Neural progenitor cell (in vitro differentiated cells): ENCODE measurements at regions not wholly inside any gene's neighbourhood (a gene's known extent, or its start where the extent isn't known, plus 50 kb on each side); places are given as distances from the start of the nearest gene placed in this dataset.

Experiments
- DNase-seq: peaks from one replicate; pipeline ENCODE4 v3.0.0-alpha.2; 2016; ENCODE audit warnings: low spot score
- H2AFZ ChIP-seq: fragments of 200-600 bp; sonication (generic); replicated peaks from 2 replicates; pipeline ENCODE4 v1.6.1; 2016; ENCODE audit warnings: antibody characterized with exemption
- H3F3A ChIP-seq: fragments of 200-600 bp; sonication (generic); 2 replicates; pipeline ENCODE4 v1.6.1; 2016; ENCODE audit warnings: antibody characterized with exemption, low read depth
- H3K27ac ChIP-seq: fragments of 200-600 bp; sonication (generic); 2 replicates; pipeline ENCODE4 v1.5.1; 2016; ENCODE audit warnings: mild to moderate bottlenecking
- H3K27me3 ChIP-seq: fragments of 200-600 bp; sonication (generic); 2 replicates; pipeline ENCODE4 v1.6.1; 2016; ENCODE audit warnings: mild to moderate bottlenecking, moderate library complexity
- H3K36me3 ChIP-seq: fragments of 200-600 bp; sonication (generic); 2 replicates; pipeline ENCODE4 v1.5.1; 2016
- H3K4me1 ChIP-seq: fragments of 200-600 bp; sonication (generic); 2 replicates; pipeline ENCODE4 v1.6.1; 2016; ENCODE audit warnings: mixed run types
- H3K4me2 ChIP-seq: fragments of 200-600 bp; sonication (generic); 2 replicates; pipeline ENCODE4 v1.6.1; 2016
- H3K4me3 ChIP-seq: fragments of 200-600 bp; sonication (generic); 2 replicates; pipeline ENCODE4 v1.5.1; 2016
- H3K79me2 ChIP-seq: fragments of 200-600 bp; sonication (generic); 2 replicates; pipeline ENCODE4 v1.6.1; 2016; ENCODE audit warnings: low read depth
- H3K9ac ChIP-seq: fragments of 200-600 bp; sonication (generic); 2 replicates; pipeline ENCODE4 v1.6.1; 2016
- H3K9me3 ChIP-seq: fragments of 200-600 bp; sonication (generic); 2 replicates; pipeline ENCODE4 v1.5.1; 2016; ENCODE audit warnings: low read depth
- H4K20me1 ChIP-seq: fragments of 200-600 bp; sonication (generic); 2 replicates; pipeline ENCODE4 v1.6.1; 2016; ENCODE audit warnings: low read depth
- H3K27ac Mint-ChIP-seq: 3 replicates; pipeline ENCODE4 v1.8.0; 2021; ENCODE audit warnings: mixed read lengths
- H3K27me3 Mint-ChIP-seq: 2 replicates; pipeline ENCODE4 v1.8.0; 2022; ENCODE audit warnings: low read depth, mild to moderate bottlenecking, inconsistent platforms, moderate library complexity, mixed read lengths; ENCODE audit not compliant: insufficient read depth
- H3K36me3 Mint-ChIP-seq: 3 replicates; pipeline ENCODE4 v1.8.0; 2021; ENCODE audit warnings: mixed read lengths
- H3K4me1 Mint-ChIP-seq: 3 replicates; pipeline ENCODE4 v1.8.0; 2021; ENCODE audit warnings: mixed read lengths
- H3K4me3 Mint-ChIP-seq: 3 replicates; pipeline ENCODE4 v1.8.0; 2021; ENCODE audit warnings: mild to moderate bottlenecking, moderate library complexity, mixed read lengths
- H3K9me3 Mint-ChIP-seq: 3 replicates; pipeline ENCODE4 v1.8.0; 2020; ENCODE audit warnings: mixed read lengths
- CTCF ChIP-seq: fragments of 200-600 bp; sonication (generic); IDR thresholded peaks from 2 replicates; pipeline ENCODE4 v1.5.1; 2017; ENCODE audit warnings: antibody characterized with exemption, mild to moderate bottlenecking
- EZH2 ChIP-seq: fragments of 200-600 bp; sonication (generic); IDR thresholded peaks from 2 replicates; pipeline ENCODE4 v1.6.1; 2017; ENCODE audit warnings: antibody characterized with exemption, mild to moderate bottlenecking, moderate library complexity
- EZH2phosphoT487 ChIP-seq: fragments of 200-600 bp; sonication (generic); IDR thresholded peaks from 2 replicates; pipeline ENCODE4 v1.6.1; 2017; ENCODE audit warnings: antibody characterized with exemption

GRCh38 chr5:106508894-106509293 lies 1161.8 kb downstream of the EFNA5 start:
- Histone ChIP-seq H3F3A (no peaks in the 10 kb centered on the region), H3K79me2 (no peaks in the 10 kb centered on the region), H3K4me1 (no peaks in the 10 kb centered on the region), H3K4me2 (no peak overlapping the region), H3K36me3 (no peaks in the 10 kb centered on the region), H3K27ac (no peak overlapping the region), H2AFZ (no peak overlapping the region), H3K9me3 (no peaks in the 10 kb centered on the region), H3K9ac (no peak overlapping the region), H3K4me3 (no peak overlapping the region), H3K27me3 (no peaks in the 10 kb centered on the region), H4K20me1 (no peaks in the 10 kb centered on the region)
- no peak for DNase-seq
- Mint-ChIP-seq H3K27me3 (no peaks in the 10 kb centered on the region), H3K9me3 (peaks cover 2% of the 10 kb centered on the region), H3K27ac (no peak overlapping the region), H3K4me3 (no peak overlapping the region), H3K4me1 (no peaks in the 10 kb centered on the region), H3K36me3 (no peaks in the 10 kb centered on the region)
- no peak for TF ChIP-seq EZH2
- no peak for TF ChIP-seq EZH2phosphoT487

GRCh38 chr5:106493910-106494309 lies 1176.8 kb downstream of the EFNA5 start:
- Histone ChIP-seq H3K36me3 (no peaks in the 10 kb centered on the region), H4K20me1 (no peaks in the 10 kb centered on the region), H3K4me1 (peaks cover 5% of the 10 kb centered on the region), H3K9me3 (no peaks in the 10 kb centered on the region), H3K4me3 (no peak overlapping the region), H3F3A (no peaks in the 10 kb centered on the region), H2AFZ (no peak overlapping the region), H3K27ac (no peak overlapping the region), H3K4me2 (no peak overlapping the region), H3K79me2 (no peaks in the 10 kb centered on the region), H3K27me3 (no peaks in the 10 kb centered on the region), H3K9ac (no peak overlapping the region)
- Mint-ChIP-seq H3K4me3 (no peak overlapping the region), H3K27ac (no peak overlapping the region), H3K4me1 (no peaks in the 10 kb centered on the region), H3K9me3 (no peaks in the 10 kb centered on the region), H3K36me3 (no peaks in the 10 kb centered on the region), H3K27me3 (no peaks in the 10 kb centered on the region)
- no peak for TF ChIP-seq EZH2
- TF ChIP-seq EZH2phosphoT487, result no peak
- TF ChIP-seq CTCF, result no peak
- no peak for DNase-seq

GRCh38 chr5:106489004-106489403 lies 1181.7 kb downstream of the EFNA5 start:
- no peaks in the 10 kb centered on the region for H3K9me3 ChIP-seq
- Mint-ChIP-seq H3K9me3 (no peaks in the 10 kb centered on the region), H3K36me3 (no peaks in the 10 kb centered on the region), H3K27ac (no peak overlapping the region), H3K27me3 (no peaks in the 10 kb centered on the region), H3K4me1 (no peaks in the 10 kb centered on the region), H3K4me3 (no peak overlapping the region)
- no peaks in the 10 kb centered on the region for H3K36me3 ChIP-seq
- no peak overlapping the region for H2AFZ ChIP-seq
- TF ChIP-seq CTCF, result no peak
- TF ChIP-seq EZH2, result no peak
- no peak for TF ChIP-seq EZH2phosphoT487
- no peaks in the 10 kb centered on the region for H3K27me3 ChIP-seq
- no peaks in the 10 kb centered on the region for H3K79me2 ChIP-seq
- H3K9ac ChIP-seq, result no peak overlapping the region
- H3K27ac ChIP-seq, result no peak overlapping the region
- no peaks in the 10 kb centered on the region for H4K20me1 ChIP-seq
- H3F3A ChIP-seq, result no peaks in the 10 kb centered on the region
- H3K4me2 ChIP-seq, result no peak overlapping the region
- DNase-seq, result no peak
- H3K4me3 ChIP-seq, result no peak overlapping the region
- H3K4me1 ChIP-seq, result no peaks in the 10 kb centered on the region

GRCh38 chr5:106488407-106488806 lies 1182.3 kb downstream of the EFNA5 start:
- no peak overlapping the region for H2AFZ ChIP-seq
- H3K4me3 ChIP-seq, result no peak overlapping the region
- H3K36me3 ChIP-seq, result no peaks in the 10 kb centered on the region
- H3K9me3 Mint-ChIP-seq, result no peaks in the 10 kb centered on the region
- H3K4me2 ChIP-seq, result no peak overlapping the region
- no peak overlapping the region for H3K27ac ChIP-seq
- H3K27me3 ChIP-seq, result no peaks in the 10 kb centered on the region
- TF ChIP-seq EZH2phosphoT487 (no peak), EZH2 (no peak), CTCF (no peak)
- H3K36me3 Mint-ChIP-seq, result no peaks in the 10 kb centered on the region
- no peaks in the 10 kb centered on the region for H3K79me2 ChIP-seq
- H3K27ac Mint-ChIP-seq, result no peak overlapping the region
- H3K4me1 Mint-ChIP-seq, result no peaks in the 10 kb centered on the region
- no peaks in the 10 kb centered on the region for H3K9me3 ChIP-seq
- H3F3A ChIP-seq, result no peaks in the 10 kb centered on the region
- H3K27me3 Mint-ChIP-seq, result no peaks in the 10 kb centered on the region
- H3K4me3 Mint-ChIP-seq, result no peak overlapping the region
- no peak for DNase-seq
- no peaks in the 10 kb centered on the region for H3K4me1 ChIP-seq
- no peak overlapping the region for H3K9ac ChIP-seq
- no peaks in the 10 kb centered on the region for H4K20me1 ChIP-seq
